Peyer's patch (tissue), 4 donors: ENCODE measurements at regions not wholly inside any gene's neighbourhood (a gene's known extent, or its start where the extent isn't known, plus 50 kb on each side); places are given as distances from the start of the nearest gene placed in this dataset.

Experiments
- DNase-seq, 3 donors: peaks; one replicate each; pipeline ENCODE4 v3.0.0-alpha.2; 2017 to 2019
- H3K27ac ChIP-seq, 4 donors: fragments of 200-600 bp; sonication (generic); one replicate each; pipeline ENCODE4 v1.5.1; 2016 to 2019
- H3K27me3 ChIP-seq, 2 donors: fragments of 200-600 bp; sonication (generic); one replicate each; pipeline ENCODE4 v1.5.1; 2019
- H3K36me3 ChIP-seq, 3 donors: fragments of 200-600 bp; sonication (generic); one replicate each; pipeline ENCODE4 v1.5.1; 2016 to 2019
- H3K4me1 ChIP-seq, 4 donors: fragments of 200-600 bp; sonication (generic); one replicate each; pipeline ENCODE4 v1.5.1; 2016 to 2019
- H3K4me3 ChIP-seq, 4 donors: fragments of 200-600 bp; sonication (generic); 1 replicate in 3 of 4; 2 replicates in 1 of 4; pipeline ENCODE4 v1.5.1; 2016 to 2019; ENCODE audit warnings: mild to moderate bottlenecking in 1 of 4
- H3K9me3 ChIP-seq, 4 donors: fragments of 200-600 bp; sonication (generic); one replicate each; pipeline ENCODE4 v1.5.1; 2016 to 2019; ENCODE audit warnings: mild to moderate bottlenecking in 1 of 4
- CTCF ChIP-seq, 6 experiments: fragments of 450-650 bp in 4 of 6; fragments of 200-600 bp in 2 of 6; sonication (generic) in 1 of 6; IDR thresholded peaks; one replicate each; pipeline ENCODE4 v1.5.1; 2017 to 2019; ENCODE audit warnings: antibody characterized with exemption in 6 of 6, mild to moderate bottlenecking in 3 of 6, moderate library complexity in 1 of 6
- POLR2A ChIP-seq, 2 donors: fragments of 450-650 bp; IDR thresholded peaks; one replicate each; pipeline ENCODE4 v1.5.1; 2017; ENCODE audit warnings: antibody characterized with exemption in 2 of 2, mild to moderate bottlenecking in 2 of 2, moderate library complexity in 2 of 2

GRCh38 chr9:88751781-88752180 lies 216.8 kb downstream of the NXNL2 start:
- TF ChIP-seq CTCF (IDR thresholded peaks at IDR 0.05) (no peak), POLR2A (IDR thresholded peaks at IDR 0.05) (no peak)
- Histone ChIP-seq H3K27me3 (no peaks in the 10 kb centered on the region), H3K4me1 (peaks cover 0 to 3% (median 0%) of the 10 kb centered on the region in 4 donors)

GRCh38 chr9:88753691-88754367 lies 218.9 kb downstream of the NXNL2 start:
- Histone ChIP-seq H3K27me3 (no peaks in the 10 kb centered on the region), H3K36me3 (no peaks in the 10 kb centered on the region), H3K27ac (no peak overlapping the region), H3K4me3 (no peak overlapping the region), H3K4me1 (no peaks in the 10 kb centered on the region), H3K9me3 (no peaks in the 10 kb centered on the region)
- no peak for TF ChIP-seq POLR2A (IDR thresholded peaks at IDR 0.05)
- TF ChIP-seq CTCF (IDR thresholded peaks at IDR 0.05): no peak
- DNase-seq: no peak

More at GRCh38 chr9:88751781-88752180, 216.8 kb downstream of the NXNL2 start:
- DNase-seq: no peak
- Histone ChIP-seq H3K4me3 (no peak overlapping the region), H3K27ac (no peak overlapping the region), H3K9me3 (no peaks in the 10 kb centered on the region), H3K36me3 (no peaks in the 10 kb centered on the region)

GRCh38 chr9:88754452-88754851 lies 219.5 kb downstream of the NXNL2 start:
- Histone ChIP-seq H3K27ac (no peak overlapping the region), H3K9me3 (no peaks in the 10 kb centered on the region), H3K36me3 (no peaks in the 10 kb centered on the region), H3K4me3 (no peak overlapping the region), H3K27me3 (no peaks in the 10 kb centered on the region), H3K4me1 (no peaks in the 10 kb centered on the region)
- TF ChIP-seq POLR2A (IDR thresholded peaks at IDR 0.05) (no peak), CTCF (IDR thresholded peaks at IDR 0.05) (no peak)
- DNase-seq: no peak

GRCh38 chr9:88754886-88755285 lies 219.9 kb downstream of the NXNL2 start:
- no peaks in the 10 kb centered on the region for H3K36me3 ChIP-seq
- H3K9me3 ChIP-seq: no peaks in the 10 kb centered on the region
- H3K4me3 ChIP-seq: no peak overlapping the region
- no peaks in the 10 kb centered on the region for H3K27me3 ChIP-seq
- H3K27ac ChIP-seq: no peak overlapping the region
- DNase-seq: no peak
- no peak for TF ChIP-seq CTCF (IDR thresholded peaks at IDR 0.05)
- TF ChIP-seq POLR2A (IDR thresholded peaks at IDR 0.05): no peak
- H3K4me1 ChIP-seq: no peaks in the 10 kb centered on the region

GRCh38 chr9:88757406-88758010 lies 222.5 kb downstream of the NXNL2 start:
- DNase-seq: no peak
- Histone ChIP-seq H3K27ac (no peak overlapping the region), H3K9me3 (no peaks in the 10 kb centered on the region), H3K27me3 (no peaks in the 10 kb centered on the region), H3K4me3 (no peak overlapping the region), H3K36me3 (no peaks in the 10 kb centered on the region), H3K4me1 (no peaks in the 10 kb centered on the region)
- TF ChIP-seq POLR2A (IDR thresholded peaks at IDR 0.05): no peak
- no peak for TF ChIP-seq CTCF (IDR thresholded peaks at IDR 0.05)
